Kidney (tissue), 13 donors: ENCODE measurements at regions not wholly inside any gene's neighbourhood (a gene's known extent, or its start where the extent isn't known, plus 50 kb on each side); places are given as distances from the start of the nearest gene placed in this dataset.
A peak's percentile ranks its signal among the peaks of the same experiment; 100 is the strongest.

Source experiments
- DNase-seq, 5 donors: peaks; one replicate each; pipeline ENCODE4 v3.0.0-alpha.2; 2013 to 2020
- FAIRE-seq: peaks from 2 replicates; lab custom pipeline; 2012; peaks lifted over from hg19 to GRCh38; lab: Jason Lieb, UNC
- H3K27ac ChIP-seq, 2 donors: one replicate each; pipeline ENCODE4 v1.7.0; 2013; ENCODE audit warnings: low read depth in 2 of 2, low read length in 2 of 2, inconsistent platforms in 1 of 2
- H3K27me3 ChIP-seq: one replicate; pipeline ENCODE4 v1.7.1; 2013; ENCODE audit warnings: low read length, inconsistent platforms; ENCODE audit not compliant: control insufficient read depth, insufficient read depth
- H3K36me3 ChIP-seq, 3 donors: one replicate each; pipeline versions ENCODE4 v1.7.0 to v1.7.1; 2013; ENCODE audit warnings: low read length in 3 of 3, control low read depth in 1 of 3, inconsistent platforms in 1 of 3; ENCODE audit not compliant: insufficient read depth in 3 of 3, control insufficient read depth in 2 of 3
- H3K4me1 ChIP-seq, 3 donors: one replicate each; pipeline versions ENCODE4 v1.7.0 to v1.7.1; 2013; ENCODE audit warnings: low read length in 3 of 3, inconsistent platforms in 1 of 3, low read depth in 1 of 3; ENCODE audit not compliant: control insufficient read depth in 2 of 3, insufficient read depth in 2 of 3
- H3K4me3 ChIP-seq, 3 donors: one replicate each; pipeline versions ENCODE4 v1.7.0 to v1.8.1; 2013; ENCODE audit warnings: low read length in 3 of 3, control low read depth in 1 of 3, inconsistent platforms in 1 of 3
- H3K9ac ChIP-seq, 3 donors: one replicate each; pipeline versions ENCODE4 v1.7.0 to v1.7.1; 2013; ENCODE audit warnings: low read length in 3 of 3, control low read depth in 1 of 3, inconsistent platforms in 1 of 3
- H3K9me3 ChIP-seq, 3 donors: one replicate each; pipeline versions ENCODE4 v1.7.0 to v1.7.1; 2013; ENCODE audit warnings: low read length in 3 of 3, control low read depth in 1 of 3, inconsistent platforms in 1 of 3; ENCODE audit not compliant: control insufficient read depth in 2 of 3, insufficient read depth in 1 of 3
- CTCF ChIP-seq: IDR thresholded peaks from 3 replicates; pipeline ENCODE4 v1.5.1; 2012; ENCODE audit warnings: mild to moderate bottlenecking, moderate library complexity, borderline replicate concordance; ENCODE audit not compliant: insufficient read depth; ENCODE audit errors: extremely low read depth
- intact Hi-C: fragments of 100-400 bp; cut with DNase I; formaldehyde crosslinking; loops from one replicate; pipeline ENCODE4 v1.11.1; 2022
- donor health status: control.
- donor health status: control.
- donor health status: control.
- donor health status: control.
- donor health status: control.
- donor health status: DM: yes; HTN: yes; CAD: no.
- donor health status: Normal renal cell carcinoma (clear cell type).

DNA sequence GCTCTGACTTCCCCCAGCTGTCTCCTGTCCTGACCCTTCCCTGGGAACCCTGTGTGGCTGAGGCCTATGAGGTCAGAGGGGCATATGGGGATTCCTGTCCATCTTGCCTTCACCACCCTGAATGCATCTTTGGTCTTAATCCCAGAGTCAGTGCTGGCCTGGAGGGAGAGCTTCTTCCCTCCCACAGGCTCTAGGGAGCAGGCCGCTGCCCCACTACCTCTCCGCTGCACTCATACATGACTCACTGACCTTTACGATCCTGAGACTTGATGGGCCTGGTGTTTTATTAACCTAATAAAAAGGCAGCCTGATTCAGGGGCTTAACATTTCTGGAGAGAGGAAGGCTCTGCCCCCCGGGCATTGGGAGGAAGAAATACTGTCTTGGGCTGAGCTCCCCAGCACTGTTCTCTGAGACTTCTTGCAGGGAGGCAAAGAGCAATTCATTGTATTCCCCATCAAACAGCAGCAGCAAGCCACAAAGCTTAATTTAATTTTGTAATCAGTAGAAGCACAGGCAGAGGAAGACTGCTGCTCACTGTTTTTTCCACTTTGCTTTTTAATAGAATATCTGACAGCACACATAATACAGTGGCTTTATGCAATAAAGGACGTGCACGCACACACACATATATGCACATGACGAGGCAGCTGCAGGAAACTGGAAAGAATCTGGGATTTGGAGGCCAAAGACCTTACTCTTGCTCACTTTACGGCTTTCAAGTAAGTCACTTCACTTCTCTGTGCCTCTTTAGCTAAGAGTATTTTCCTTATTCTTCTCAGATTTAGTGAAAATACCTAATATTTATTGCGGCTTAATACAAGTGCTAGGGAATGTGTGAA, 89.2 kb upstream of the GRIK3 start:
- Histone ChIP-seq H3K9me3 (peaks cover 0 to 13% (median 0%) of the 10 kb centered on the region in 3 donors), H3K27me3 (no peaks in the 10 kb centered on the region), H3K36me3 (no peaks in the 10 kb centered on the region), H3K27ac (no peak overlapping the region), H3K9ac (no peak overlapping the region), H3K4me1 (no peaks in the 10 kb centered on the region), H3K4me3 (no peak overlapping the region)
- intact Hi-C loops: no loop called here
- DNase-seq: peak in 4 of 5 donors; percentile 11 to 39 (median 20)
- no peak for TF ChIP-seq CTCF
- no peak for FAIRE-seq

DNA sequence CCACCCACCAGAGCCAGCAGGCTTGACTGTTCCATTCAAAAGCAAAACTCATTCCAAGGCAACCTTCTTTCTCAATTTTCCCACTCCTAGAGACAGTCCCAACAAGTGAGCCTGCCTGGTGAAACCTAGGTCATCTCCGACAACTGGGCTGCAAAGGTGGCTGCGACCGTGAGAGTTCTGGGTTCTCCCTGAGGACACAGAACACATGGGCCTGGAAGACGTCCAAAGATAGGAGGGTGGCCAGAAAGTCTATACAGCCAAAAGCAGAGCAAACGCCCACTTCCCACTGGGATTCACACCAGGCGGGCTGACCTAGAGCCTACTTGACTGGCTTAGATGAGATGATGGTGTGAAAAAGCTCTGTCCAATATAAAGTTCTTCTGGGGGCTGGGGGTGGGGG, 90.2 kb upstream of the GRIK3 start:
- no peak for FAIRE-seq
- Histone ChIP-seq H3K36me3 (no peaks in the 10 kb centered on the region), H3K27me3 (no peaks in the 10 kb centered on the region), H3K27ac (no peak overlapping the region), H3K9ac (no peak overlapping the region), H3K9me3 (peaks cover 0 to 13% (median 0%) of the 10 kb centered on the region in 3 donors), H3K4me3 (no peak overlapping the region), H3K4me1 (no peaks in the 10 kb centered on the region)
- DNase-seq: no peak
- intact Hi-C loops: no loop called here
- TF ChIP-seq CTCF: no peak

DNA sequence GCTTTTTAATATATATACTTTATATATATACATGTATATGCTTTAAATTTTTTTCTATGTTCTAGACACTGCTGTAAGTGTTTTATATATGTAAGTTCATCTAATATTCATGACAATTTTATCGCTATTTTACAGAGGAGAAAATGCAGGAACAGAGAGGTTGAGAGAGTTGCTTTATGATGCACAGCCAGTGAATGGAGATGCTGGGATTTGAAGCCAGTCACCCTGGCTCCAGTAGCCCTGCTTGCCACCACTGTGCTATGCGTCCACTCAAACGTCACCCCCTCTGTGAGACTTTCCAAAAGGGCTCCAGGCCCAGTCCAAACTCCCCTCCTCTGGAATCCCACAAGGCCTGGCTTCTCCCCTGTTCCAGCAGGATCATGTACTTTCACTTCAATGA, 91.0 kb upstream of the GRIK3 start:
- no peaks in the 10 kb centered on the region for H3K36me3 ChIP-seq
- no peak overlapping the region for H3K9ac ChIP-seq
- no peak for FAIRE-seq
- no peak for TF ChIP-seq CTCF
- H3K4me1 ChIP-seq: no peaks in the 10 kb centered on the region
- H3K27me3 ChIP-seq: no peaks in the 10 kb centered on the region
- intact Hi-C loops: no loop called here
- DNase-seq: no peak
- H3K9me3 ChIP-seq: peaks cover 0 to 13% (median 0%) of the 10 kb centered on the region in 3 donors
- no peak overlapping the region for H3K4me3 ChIP-seq
- no peak overlapping the region for H3K27ac ChIP-seq
